ENCODE measurements at regions not wholly inside any gene's neighbourhood (a gene's known extent, or its start where the extent isn't known, plus 50 kb on each side); places are given as distances from the start of the nearest gene placed in this dataset.
"Not testable (repeated sequence)": the region's sequence is repeated elsewhere in the genome, so short reads cannot be mapped to it uniquely, and the experiment has no call there.

DNA sequence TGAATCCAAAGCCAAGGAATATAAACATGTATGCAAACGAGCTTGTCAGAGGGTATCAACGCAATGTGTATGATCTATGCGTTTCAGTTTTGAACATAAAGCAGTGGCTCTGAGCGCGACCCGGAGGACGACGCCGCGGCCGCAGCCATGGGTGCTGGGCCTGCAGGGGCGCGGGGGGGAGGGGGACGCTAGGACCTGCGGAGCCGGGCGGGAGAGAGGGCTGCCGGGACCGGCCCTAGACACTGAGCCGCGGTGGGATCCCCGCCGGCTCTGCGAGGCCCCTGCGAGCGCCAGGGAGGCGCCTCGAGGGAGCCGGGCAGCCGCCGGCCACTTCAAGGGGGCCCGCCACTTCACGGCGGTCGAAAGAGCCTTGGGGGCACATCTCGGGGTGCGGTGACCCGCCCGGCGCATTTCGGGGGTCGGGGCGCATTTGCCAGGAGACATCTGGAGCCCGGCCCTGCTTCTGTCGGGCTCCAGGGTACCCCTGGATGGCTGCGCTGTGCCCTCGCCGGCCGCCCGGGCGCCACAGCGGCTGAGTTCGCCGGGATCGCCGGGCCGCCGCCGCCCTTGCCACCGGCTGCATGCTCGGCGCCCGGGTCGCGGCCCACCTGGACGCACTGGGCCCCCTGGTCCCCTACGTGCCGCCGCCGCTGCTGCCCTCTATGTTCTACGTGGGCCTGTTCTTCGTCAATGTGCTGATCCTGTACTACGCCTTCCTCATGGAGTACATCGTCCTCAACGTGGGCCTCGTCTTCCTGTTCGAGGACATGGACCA, 71.9 kb upstream of the NIPA1 start:
- H3K27ac Mint-ChIP-seq; intact Hi-C loops (cut with micrococcal nuclease); H3K4me3 Mint-ChIP-seq (ENCODE audit: low read depth); DNase-seq (ENCODE audit: low spot score); H3K36me3 Mint-ChIP-seq (ENCODE audit: low read depth); H3K9me3 Mint-ChIP-seq; H3K4me1 Mint-ChIP-seq (ENCODE audit: low read depth): not testable (repeated sequence)
- peaks cover 46% of the 10 kb centered on the region for H3K27me3 Mint-ChIP-seq (ENCODE audit: low read depth)

DNA sequence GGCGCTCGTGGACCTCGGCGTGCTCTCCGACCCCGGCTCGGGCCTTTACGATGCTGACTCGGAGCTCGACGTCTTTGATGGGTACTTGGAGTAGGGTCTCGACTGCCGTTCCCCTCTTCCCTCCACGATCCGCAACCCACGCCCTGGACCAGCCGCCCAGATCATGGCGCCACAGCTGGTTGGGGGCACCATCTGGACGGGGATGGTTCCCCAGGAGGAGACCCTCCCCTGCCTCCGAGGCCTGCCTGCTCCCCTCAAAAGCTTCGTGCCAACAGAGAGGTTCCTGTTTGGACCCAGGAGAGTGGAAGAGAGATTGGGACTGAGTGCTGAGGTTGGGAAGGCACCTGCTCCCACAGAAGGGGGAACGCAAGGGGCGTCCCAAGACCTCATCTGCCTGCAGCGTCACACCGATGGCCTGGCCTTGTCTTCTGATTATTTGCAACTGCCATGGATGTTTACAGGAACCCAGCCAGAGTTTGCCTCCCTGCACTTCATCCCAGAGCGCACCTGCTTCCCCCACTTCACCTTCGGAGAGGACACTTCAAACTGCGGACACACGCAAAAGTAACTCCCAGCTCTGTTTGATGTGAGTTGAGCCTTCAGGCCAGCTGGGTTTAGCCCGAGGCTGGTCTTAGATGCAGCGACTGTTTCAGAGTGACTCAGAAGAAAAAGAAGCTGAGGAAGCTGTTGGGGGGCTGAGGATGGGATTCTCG, 71.2 kb upstream of the NIPA1 start:
- not testable (repeated sequence) for H3K4me3 Mint-ChIP-seq (ENCODE audit: low read depth)

DNA sequence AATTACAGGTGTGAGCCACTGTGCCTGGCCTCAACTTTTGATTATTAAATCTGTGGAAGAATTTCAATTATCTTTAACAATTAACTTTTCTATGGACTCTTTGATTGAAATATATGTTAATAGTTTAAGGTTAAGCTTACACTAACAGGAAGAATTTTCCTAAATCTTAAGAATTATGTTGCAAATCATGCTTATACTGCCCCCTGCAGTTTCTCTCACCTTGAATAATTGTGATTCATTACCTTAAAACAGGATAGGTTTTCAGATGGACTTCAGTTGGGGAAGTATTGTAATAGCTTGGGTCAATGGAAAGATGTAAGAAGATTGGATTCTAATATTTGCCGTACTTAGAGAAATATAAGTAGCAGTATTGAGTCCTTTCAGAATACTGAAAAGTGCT, 66.5 kb upstream of the NIPA1 start:
- H3K4me3 Mint-ChIP-seq (ENCODE audit: low read depth); DNase-seq (ENCODE audit: low spot score); intact Hi-C loops (cut with micrococcal nuclease); H3K9me3 Mint-ChIP-seq; H3K36me3 Mint-ChIP-seq (ENCODE audit: low read depth); H3K27ac Mint-ChIP-seq; H3K4me1 Mint-ChIP-seq (ENCODE audit: low read depth): not testable (repeated sequence)
- H3K27me3 Mint-ChIP-seq (ENCODE audit: low read depth), result peaks cover 43% of the 10 kb centered on the region

More for the DNA sequence above, 71.2 kb upstream of the NIPA1 start:
- H3K27ac Mint-ChIP-seq; intact Hi-C loops (cut with micrococcal nuclease); DNase-seq (ENCODE audit: low spot score); H3K36me3 Mint-ChIP-seq (ENCODE audit: low read depth); H3K4me1 Mint-ChIP-seq (ENCODE audit: low read depth); H3K9me3 Mint-ChIP-seq: not testable (repeated sequence)
- peaks cover 48% of the 10 kb centered on the region for H3K27me3 Mint-ChIP-seq (ENCODE audit: low read depth)

- H3K4me3 Mint-ChIP-seq (ENCODE audit: low read depth); H3K9me3 Mint-ChIP-seq; intact Hi-C loops (cut with micrococcal nuclease); H3K27ac Mint-ChIP-seq; H3K36me3 Mint-ChIP-seq (ENCODE audit: low read depth); DNase-seq (ENCODE audit: low spot score); H3K4me1 Mint-ChIP-seq (ENCODE audit: low read depth): not testable (repeated sequence)
- peaks cover 24% of the 10 kb centered on the region for H3K27me3 Mint-ChIP-seq (ENCODE audit: low read depth)
Measured at GRCh38 chr15:22726104-22726503, 60.3 kb upstream of the NIPA1 start.

DNA sequence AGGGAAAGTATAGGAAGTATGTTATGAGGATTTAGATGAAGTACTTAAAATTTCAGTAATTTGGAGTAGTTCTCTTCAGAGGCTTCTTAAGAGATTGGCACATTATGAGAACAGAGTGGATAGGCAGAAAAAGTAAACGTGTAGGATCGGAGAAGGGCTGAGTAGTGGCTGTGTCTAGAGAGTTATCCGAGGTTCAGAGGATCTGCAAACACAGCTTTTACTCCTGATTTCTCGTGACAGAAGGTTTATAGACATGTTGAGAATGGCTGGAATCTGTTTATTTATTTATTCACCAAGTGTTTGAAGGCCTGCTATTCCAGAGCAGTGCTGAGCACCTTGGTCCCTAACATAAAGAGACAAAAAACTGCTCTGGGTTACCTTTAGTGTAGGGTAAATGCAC, 51.4 kb upstream of the NIPA1 start:
- H3K9me3 Mint-ChIP-seq; DNase-seq (ENCODE audit: low spot score); H3K4me3 Mint-ChIP-seq (ENCODE audit: low read depth); intact Hi-C loops (cut with micrococcal nuclease); H3K36me3 Mint-ChIP-seq (ENCODE audit: low read depth); H3K27ac Mint-ChIP-seq: not testable (repeated sequence)
- Mint-ChIP-seq H3K4me1 (ENCODE audit: low read depth) (peaks cover 10% of the 10 kb centered on the region), H3K27me3 (ENCODE audit: low read depth) (peaks cover 41% of the 10 kb centered on the region)

GRCh38 chr15:22735781-22736180, 50.7 kb upstream of the NIPA1 start:
- H3K4me1 Mint-ChIP-seq (ENCODE audit: low read depth), result peaks cover 13% of the 10 kb centered on the region
- no peaks in the 10 kb centered on the region for H3K36me3 Mint-ChIP-seq (ENCODE audit: low read depth)
- no peak overlapping the region for H3K4me3 Mint-ChIP-seq (ENCODE audit: low read depth)
- no peak overlapping the region for H3K27ac Mint-ChIP-seq
- DNase-seq (ENCODE audit: low spot score), result no peak
- H3K9me3 Mint-ChIP-seq, result no peaks in the 10 kb centered on the region
- intact Hi-C loops (cut with micrococcal nuclease), result no loop called here
- H3K27me3 Mint-ChIP-seq (ENCODE audit: low read depth), result peaks cover 44% of the 10 kb centered on the region

GRCh38 chr15:22736200-22736599, 50.2 kb upstream of the NIPA1 start:
- peaks cover 13% of the 10 kb centered on the region for H3K4me1 Mint-ChIP-seq (ENCODE audit: low read depth)
- H3K27ac Mint-ChIP-seq; intact Hi-C loops (cut with micrococcal nuclease); H3K9me3 Mint-ChIP-seq; H3K4me3 Mint-ChIP-seq (ENCODE audit: low read depth); DNase-seq (ENCODE audit: low spot score); H3K36me3 Mint-ChIP-seq (ENCODE audit: low read depth): not testable (repeated sequence)
- peaks cover 43% of the 10 kb centered on the region for H3K27me3 Mint-ChIP-seq (ENCODE audit: low read depth)

Data from activated T-helper 2 cell treated with anti-CD3 and anti-CD28 coated beads, Interferon-gamma antibody, Interleukin-2, Interleukin-4, amounts not matched to agents 10 μg/mL and 5 μg/mL and 100 μg/mL, durations not matched to agents 14 hours and 24 hours and 36 hours (primary cell).